GM23338 (cell line): ENCODE measurements at regions not wholly inside any gene's neighbourhood (a gene's known extent, or its start where the extent isn't known, plus 50 kb on each side); places are given as distances from the start of the nearest gene placed in this dataset.

Experiments used
- ATAC-seq: fragments of 200-7000 bp; cut with Tn5 transposase; 3 replicates; pipeline ENCODE4 v1.9.1; 2020
- DNase-seq: peaks from one replicate; pipeline ENCODE4 v3.0.0-alpha.2; 2015; ENCODE audit warnings: low spot score
- H2AFZ ChIP-seq: fragments of 200-600 bp; sonication (generic); 2 replicates; pipeline ENCODE4 v1.8.0; 2016; ENCODE audit warnings: antibody characterized with exemption, mild to moderate bottlenecking, moderate library complexity
- H3F3A ChIP-seq: fragments of 200-600 bp; sonication (generic); replicated peaks from 2 replicates; pipeline ENCODE4 v1.8.0; 2017; ENCODE audit warnings: antibody characterized with exemption, mixed run types, low read depth
- H3K27ac ChIP-seq: fragments of 200-600 bp; sonication (generic); 2 replicates; pipeline ENCODE4 v1.6.1; 2016; ENCODE audit warnings: low read depth
- H3K27me3 ChIP-seq: fragments of 200-600 bp; sonication (generic); 2 replicates; pipeline ENCODE4 v1.8.0; 2016; ENCODE audit warnings: mild to moderate bottlenecking, mixed run types, moderate library complexity; ENCODE audit not compliant: insufficient read depth
- H3K36me3 ChIP-seq: fragments of 200-600 bp; sonication (generic); 2 replicates; pipeline ENCODE4 v1.8.0; 2016; ENCODE audit warnings: mild to moderate bottlenecking; ENCODE audit not compliant: insufficient read depth
- H3K4me1 ChIP-seq: fragments of 200-600 bp; sonication (generic); 2 replicates; pipeline ENCODE4 v1.8.0; 2016; ENCODE audit warnings: mild to moderate bottlenecking, moderate library complexity; ENCODE audit not compliant: insufficient read depth
- H3K4me2 ChIP-seq: fragments of 200-600 bp; sonication (generic); 2 replicates; pipeline ENCODE4 v1.7.1; 2017; ENCODE audit warnings: mixed run types
- H3K4me3 ChIP-seq: fragments of 200-600 bp; sonication (generic); 2 replicates; pipeline ENCODE4 v1.6.1; 2016; ENCODE audit warnings: mixed run types
- H3K79me2 ChIP-seq: fragments of 200-600 bp; sonication (generic); replicated peaks from 2 replicates; pipeline ENCODE4 v1.8.0; 2017; ENCODE audit warnings: mild to moderate bottlenecking; ENCODE audit not compliant: insufficient read depth
- H3K9me2 ChIP-seq: fragments of 200-600 bp; sonication (generic); 2 replicates; pipeline ENCODE4 v1.8.0; 2017; ENCODE audit not compliant: insufficient read depth
- H4K20me1 ChIP-seq: fragments of 200-600 bp; sonication (generic); replicated peaks from 2 replicates; pipeline ENCODE4 v1.8.0; 2017; ENCODE audit warnings: mild to moderate bottlenecking; ENCODE audit not compliant: insufficient read depth
- H3K27ac Mint-ChIP-seq: 2 replicates; pipeline ENCODE4 v1.8.0; 2020; ENCODE audit warnings: inconsistent platforms, mild to moderate bottlenecking, moderate library complexity, mixed read lengths
- H3K27me3 Mint-ChIP-seq: 3 replicates; pipeline ENCODE4 v1.8.0; 2022; ENCODE audit warnings: low read depth, mild to moderate bottlenecking, moderate library complexity, mixed read lengths, inconsistent platforms; ENCODE audit not compliant: insufficient read depth, poor library complexity
- H3K36me3 Mint-ChIP-seq: 3 replicates; pipeline ENCODE4 v1.8.0; 2021; ENCODE audit warnings: low read depth, mild to moderate bottlenecking, inconsistent platforms, moderate library complexity, mixed read lengths
- H3K4me1 Mint-ChIP-seq: 3 replicates; pipeline ENCODE4 v1.8.0; 2020; ENCODE audit warnings: mild to moderate bottlenecking, inconsistent platforms, mixed read lengths
- H3K4me3 Mint-ChIP-seq: 3 replicates; pipeline ENCODE4 v1.8.0; 2021; ENCODE audit warnings: moderate library complexity, mild to moderate bottlenecking, inconsistent platforms, mixed read lengths
- H3K9me3 Mint-ChIP-seq: 3 replicates; pipeline ENCODE4 v1.8.0; 2020; ENCODE audit warnings: moderate library complexity, mild to moderate bottlenecking, inconsistent platforms, mixed read lengths
- CREB1 ChIP-seq: fragments of 250-450 bp; sonication (Bioruptor Pico); IDR thresholded peaks from 2 replicates; pipeline ENCODE4 v1.5.0; 2020; ENCODE audit warnings: low read depth, mild to moderate bottlenecking, moderate library complexity
- EZH2 ChIP-seq: fragments of 200-600 bp; sonication (generic); IDR thresholded peaks from one replicate; pipeline ENCODE4 v1.8.0; 2017; ENCODE audit warnings: antibody characterized with exemption, mild to moderate bottlenecking, low read depth; ENCODE audit not compliant: unreplicated experiment
- EZH2phosphoT487 ChIP-seq: fragments of 200-600 bp; sonication (generic); IDR thresholded peaks from one replicate; pipeline ENCODE4 v1.8.1; 2018; ENCODE audit warnings: antibody characterized with exemption; ENCODE audit not compliant: unreplicated experiment
- JUNB ChIP-seq: IDR thresholded peaks from one replicate; pipeline ENCODE4 v1.6.1; 2016; ENCODE audit warnings: antibody characterized with exemption; ENCODE audit not compliant: unreplicated experiment
- NANOG ChIP-seq: IDR thresholded peaks from 2 replicates; pipeline ENCODE4 v1.6.1; 2016; ENCODE audit warnings: antibody characterized with exemption, borderline replicate concordance
- POLR2AphosphoS5 ChIP-seq: IDR thresholded peaks from 2 replicates; pipeline ENCODE4 v1.6.1; 2016; ENCODE audit warnings: antibody characterized with exemption, low read depth
- STAT1 ChIP-seq: IDR thresholded peaks from one replicate; pipeline ENCODE4 v1.6.1; 2016; ENCODE audit warnings: antibody characterized with exemption; ENCODE audit not compliant: unreplicated experiment
- ZNF114 ChIP-seq: fragments of 250-450 bp; sonication (Bioruptor Pico); IDR thresholded peaks from 2 replicates; pipeline ENCODE4 v1.5.0; 2020; ENCODE audit warnings: mild to moderate bottlenecking, moderate library complexity
- ZNF331 ChIP-seq: fragments of 250-450 bp; sonication (Bioruptor Pico); IDR thresholded peaks from 2 replicates; pipeline ENCODE4 v1.5.0; 2020; ENCODE audit warnings: low read depth, mild to moderate bottlenecking, moderate library complexity
- TF ChIP-seq, protein P1 (sequence below): IDR thresholded peaks from 2 replicates; pipeline ENCODE4 v1.6.1; 2016; ENCODE audit warnings: antibody characterized with exemption
- TF ChIP-seq, protein P2 (sequence below): fragments of 250-450 bp; sonication (Bioruptor Pico); IDR thresholded peaks from 2 replicates; pipeline ENCODE4 v1.5.0; 2020; ENCODE audit warnings: mild to moderate bottlenecking, moderate library complexity
- TF ChIP-seq, protein P3 (sequence below): IDR thresholded peaks from one replicate; pipeline ENCODE4 v1.6.1; 2018; ENCODE audit warnings: antibody characterized with exemption; ENCODE audit not compliant: unreplicated experiment
- TF ChIP-seq, protein P4 (sequence below), 2 experiments: fragments of 200-600 bp in 1 of 2; sonication (generic) in 1 of 2; conservative IDR thresholded peaks; 2 replicates each; pipeline versions ENCODE4 v1.5.1 to v1.6.1; 2016 to 2017; ENCODE audit warnings: antibody characterized with exemption in 2 of 2, low read depth in 2 of 2, mild to moderate bottlenecking in 2 of 2, moderate library complexity in 1 of 2

DNA sequence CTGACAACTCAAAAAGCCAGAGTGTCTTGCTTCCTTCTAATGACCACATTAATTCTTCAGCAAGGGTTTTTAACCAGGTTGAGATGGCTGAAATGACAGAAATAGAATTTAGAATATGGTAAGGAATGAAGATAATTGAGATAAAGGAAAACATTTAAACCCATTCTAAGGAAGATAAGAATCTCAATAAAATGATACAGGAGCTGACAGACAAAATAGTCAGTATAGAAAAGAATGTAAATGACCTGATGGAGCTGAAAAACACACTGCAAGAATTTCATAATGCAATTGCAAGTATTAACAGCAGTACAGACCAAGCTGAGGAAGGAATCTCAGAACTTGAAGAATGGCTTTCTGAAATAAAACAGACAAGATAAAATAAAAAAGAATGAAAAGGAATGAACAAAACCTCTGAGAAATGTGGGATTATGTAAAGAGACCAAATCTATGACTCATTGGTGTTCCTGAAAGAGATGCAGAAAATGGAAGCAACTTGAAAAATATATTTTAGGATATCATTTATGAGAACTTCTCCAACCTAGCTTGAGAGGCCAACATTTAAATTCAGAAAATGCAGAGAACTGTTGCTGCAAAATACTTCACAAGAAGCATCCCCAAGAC lies 87.1 kb downstream of the SAMD9 start:
- peaks cover 12% of the 10 kb centered on the region; the same call in 2 of the 3 replicates for H3K9me3 Mint-ChIP-seq
- Histone ChIP-seq H3K36me3 (no peaks in the 10 kb centered on the region), H4K20me1 (no peaks in the 10 kb centered on the region), H3K27ac (no peak overlapping the region), H3K9me2 (no peaks in the 10 kb centered on the region; the same call in 1 of the 2 replicates), H2AFZ (no peak overlapping the region), H3K4me3 (no peak overlapping the region), H3K4me2 (no peak overlapping the region), H3F3A (no peaks in the 10 kb centered on the region), H3K79me2 (no peaks in the 10 kb centered on the region), H3K27me3 (no peaks in the 10 kb centered on the region), H3K4me1 (no peaks in the 10 kb centered on the region)
- no peak overlapping the region for H3K27ac Mint-ChIP-seq
- H3K36me3 Mint-ChIP-seq: no peaks in the 10 kb centered on the region
- TF ChIP-seq, protein P1, sequence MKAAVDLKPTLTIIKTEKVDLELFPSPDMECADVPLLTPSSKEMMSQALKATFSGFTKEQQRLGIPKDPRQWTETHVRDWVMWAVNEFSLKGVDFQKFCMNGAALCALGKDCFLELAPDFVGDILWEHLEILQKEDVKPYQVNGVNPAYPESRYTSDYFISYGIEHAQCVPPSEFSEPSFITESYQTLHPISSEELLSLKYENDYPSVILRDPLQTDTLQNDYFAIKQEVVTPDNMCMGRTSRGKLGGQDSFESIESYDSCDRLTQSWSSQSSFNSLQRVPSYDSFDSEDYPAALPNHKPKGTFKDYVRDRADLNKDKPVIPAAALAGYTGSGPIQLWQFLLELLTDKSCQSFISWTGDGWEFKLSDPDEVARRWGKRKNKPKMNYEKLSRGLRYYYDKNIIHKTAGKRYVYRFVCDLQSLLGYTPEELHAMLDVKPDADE: no peak
- TF ChIP-seq JUNB (no peak), ZNF331 (CRISPR knock-in tag) (no peak), EZH2 (no peak), EZH2phosphoT487 (no peak), STAT1 (no peak), CREB1 (CRISPR knock-in tag) (no peak), POLR2AphosphoS5 (no peak), NANOG (no peak), ZNF114 (no peak)
- TF ChIP-seq, protein P2, sequence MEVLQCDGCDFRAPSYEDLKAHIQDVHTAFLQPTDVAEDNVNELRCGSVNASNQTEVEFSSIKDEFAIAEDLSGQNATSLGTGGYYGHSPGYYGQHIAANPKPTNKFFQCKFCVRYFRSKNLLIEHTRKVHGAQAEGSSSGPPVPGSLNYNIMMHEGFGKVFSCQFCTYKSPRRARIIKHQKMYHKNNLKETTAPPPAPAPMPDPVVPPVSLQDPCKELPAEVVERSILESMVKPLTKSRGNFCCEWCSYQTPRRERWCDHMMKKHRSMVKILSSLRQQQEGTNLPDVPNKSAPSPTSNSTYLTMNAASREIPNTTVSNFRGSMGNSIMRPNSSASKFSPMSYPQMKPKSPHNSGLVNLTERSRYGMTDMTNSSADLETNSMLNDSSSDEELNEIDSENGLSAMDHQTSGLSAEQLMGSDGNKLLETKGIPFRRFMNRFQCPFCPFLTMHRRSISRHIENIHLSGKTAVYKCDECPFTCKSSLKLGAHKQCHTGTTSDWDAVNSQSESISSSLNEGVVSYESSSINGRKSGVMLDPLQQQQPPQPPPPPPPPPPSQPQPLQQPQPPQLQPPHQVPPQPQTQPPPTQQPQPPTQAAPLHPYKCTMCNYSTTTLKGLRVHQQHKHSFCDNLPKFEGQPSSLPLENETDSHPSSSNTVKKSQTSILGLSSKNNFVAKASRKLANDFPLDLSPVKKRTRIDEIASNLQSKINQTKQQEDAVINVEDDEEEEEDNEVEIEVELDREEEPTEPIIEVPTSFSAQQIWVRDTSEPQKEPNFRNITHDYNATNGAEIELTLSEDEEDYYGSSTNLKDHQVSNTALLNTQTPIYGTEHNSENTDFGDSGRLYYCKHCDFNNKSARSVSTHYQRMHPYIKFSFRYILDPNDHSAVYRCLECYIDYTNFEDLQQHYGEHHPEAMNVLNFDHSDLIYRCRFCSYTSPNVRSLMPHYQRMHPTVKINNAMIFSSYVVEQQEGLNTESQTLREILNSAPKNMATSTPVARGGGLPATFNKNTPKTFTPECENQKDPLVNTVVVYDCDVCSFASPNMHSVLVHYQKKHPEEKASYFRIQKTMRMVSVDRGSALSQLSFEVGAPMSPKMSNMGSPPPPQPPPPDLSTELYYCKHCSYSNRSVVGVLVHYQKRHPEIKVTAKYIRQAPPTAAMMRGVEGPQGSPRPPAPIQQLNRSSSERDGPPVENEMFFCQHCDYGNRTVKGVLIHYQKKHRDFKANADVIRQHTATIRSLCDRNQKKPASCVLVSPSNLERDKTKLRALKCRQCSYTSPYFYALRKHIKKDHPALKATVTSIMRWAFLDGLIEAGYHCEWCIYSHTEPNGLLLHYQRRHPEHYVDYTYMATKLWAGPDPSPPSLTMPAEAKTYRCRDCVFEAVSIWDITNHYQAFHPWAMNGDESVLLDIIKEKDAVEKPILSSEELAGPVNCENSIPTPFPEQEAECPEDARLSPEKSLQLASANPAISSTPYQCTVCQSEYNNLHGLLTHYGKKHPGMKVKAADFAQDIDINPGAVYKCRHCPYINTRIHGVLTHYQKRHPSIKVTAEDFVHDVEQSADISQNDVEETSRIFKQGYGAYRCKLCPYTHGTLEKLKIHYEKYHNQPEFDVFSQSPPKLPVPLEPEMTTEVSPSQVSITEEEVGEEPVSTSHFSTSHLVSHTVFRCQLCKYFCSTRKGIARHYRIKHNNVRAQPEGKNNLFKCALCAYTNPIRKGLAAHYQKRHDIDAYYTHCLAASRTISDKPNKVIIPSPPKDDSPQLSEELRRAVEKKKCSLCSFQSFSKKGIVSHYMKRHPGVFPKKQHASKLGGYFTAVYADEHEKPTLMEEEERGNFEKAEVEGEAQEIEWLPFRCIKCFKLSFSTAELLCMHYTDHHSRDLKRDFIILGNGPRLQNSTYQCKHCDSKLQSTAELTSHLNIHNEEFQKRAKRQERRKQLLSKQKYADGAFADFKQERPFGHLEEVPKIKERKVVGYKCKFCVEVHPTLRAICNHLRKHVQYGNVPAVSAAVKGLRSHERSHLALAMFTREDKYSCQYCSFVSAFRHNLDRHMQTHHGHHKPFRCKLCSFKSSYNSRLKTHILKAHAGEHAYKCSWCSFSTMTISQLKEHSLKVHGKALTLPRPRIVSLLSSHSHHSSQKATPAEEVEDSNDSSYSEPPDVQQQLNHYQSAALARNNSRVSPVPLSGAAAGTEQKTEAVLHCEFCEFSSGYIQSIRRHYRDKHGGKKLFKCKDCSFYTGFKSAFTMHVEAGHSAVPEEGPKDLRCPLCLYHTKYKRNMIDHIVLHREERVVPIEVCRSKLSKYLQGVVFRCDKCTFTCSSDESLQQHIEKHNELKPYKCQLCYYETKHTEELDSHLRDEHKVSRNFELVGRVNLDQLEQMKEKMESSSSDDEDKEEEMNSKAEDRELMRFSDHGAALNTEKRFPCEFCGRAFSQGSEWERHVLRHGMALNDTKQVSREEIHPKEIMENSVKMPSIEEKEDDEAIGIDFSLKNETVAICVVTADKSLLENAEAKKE (CRISPR knock-in tag): no peak
- TF ChIP-seq, protein P3, sequence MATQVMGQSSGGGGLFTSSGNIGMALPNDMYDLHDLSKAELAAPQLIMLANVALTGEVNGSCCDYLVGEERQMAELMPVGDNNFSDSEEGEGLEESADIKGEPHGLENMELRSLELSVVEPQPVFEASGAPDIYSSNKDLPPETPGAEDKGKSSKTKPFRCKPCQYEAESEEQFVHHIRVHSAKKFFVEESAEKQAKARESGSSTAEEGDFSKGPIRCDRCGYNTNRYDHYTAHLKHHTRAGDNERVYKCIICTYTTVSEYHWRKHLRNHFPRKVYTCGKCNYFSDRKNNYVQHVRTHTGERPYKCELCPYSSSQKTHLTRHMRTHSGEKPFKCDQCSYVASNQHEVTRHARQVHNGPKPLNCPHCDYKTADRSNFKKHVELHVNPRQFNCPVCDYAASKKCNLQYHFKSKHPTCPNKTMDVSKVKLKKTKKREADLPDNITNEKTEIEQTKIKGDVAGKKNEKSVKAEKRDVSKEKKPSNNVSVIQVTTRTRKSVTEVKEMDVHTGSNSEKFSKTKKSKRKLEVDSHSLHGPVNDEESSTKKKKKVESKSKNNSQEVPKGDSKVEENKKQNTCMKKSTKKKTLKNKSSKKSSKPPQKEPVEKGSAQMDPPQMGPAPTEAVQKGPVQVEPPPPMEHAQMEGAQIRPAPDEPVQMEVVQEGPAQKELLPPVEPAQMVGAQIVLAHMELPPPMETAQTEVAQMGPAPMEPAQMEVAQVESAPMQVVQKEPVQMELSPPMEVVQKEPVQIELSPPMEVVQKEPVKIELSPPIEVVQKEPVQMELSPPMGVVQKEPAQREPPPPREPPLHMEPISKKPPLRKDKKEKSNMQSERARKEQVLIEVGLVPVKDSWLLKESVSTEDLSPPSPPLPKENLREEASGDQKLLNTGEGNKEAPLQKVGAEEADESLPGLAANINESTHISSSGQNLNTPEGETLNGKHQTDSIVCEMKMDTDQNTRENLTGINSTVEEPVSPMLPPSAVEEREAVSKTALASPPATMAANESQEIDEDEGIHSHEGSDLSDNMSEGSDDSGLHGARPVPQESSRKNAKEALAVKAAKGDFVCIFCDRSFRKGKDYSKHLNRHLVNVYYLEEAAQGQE: no peak
- TF ChIP-seq, protein P4, sequence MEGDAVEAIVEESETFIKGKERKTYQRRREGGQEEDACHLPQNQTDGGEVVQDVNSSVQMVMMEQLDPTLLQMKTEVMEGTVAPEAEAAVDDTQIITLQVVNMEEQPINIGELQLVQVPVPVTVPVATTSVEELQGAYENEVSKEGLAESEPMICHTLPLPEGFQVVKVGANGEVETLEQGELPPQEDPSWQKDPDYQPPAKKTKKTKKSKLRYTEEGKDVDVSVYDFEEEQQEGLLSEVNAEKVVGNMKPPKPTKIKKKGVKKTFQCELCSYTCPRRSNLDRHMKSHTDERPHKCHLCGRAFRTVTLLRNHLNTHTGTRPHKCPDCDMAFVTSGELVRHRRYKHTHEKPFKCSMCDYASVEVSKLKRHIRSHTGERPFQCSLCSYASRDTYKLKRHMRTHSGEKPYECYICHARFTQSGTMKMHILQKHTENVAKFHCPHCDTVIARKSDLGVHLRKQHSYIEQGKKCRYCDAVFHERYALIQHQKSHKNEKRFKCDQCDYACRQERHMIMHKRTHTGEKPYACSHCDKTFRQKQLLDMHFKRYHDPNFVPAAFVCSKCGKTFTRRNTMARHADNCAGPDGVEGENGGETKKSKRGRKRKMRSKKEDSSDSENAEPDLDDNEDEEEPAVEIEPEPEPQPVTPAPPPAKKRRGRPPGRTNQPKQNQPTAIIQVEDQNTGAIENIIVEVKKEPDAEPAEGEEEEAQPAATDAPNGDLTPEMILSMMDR (conservative IDR thresholded peaks at IDR 0.05; ENCODE audit: low read depth in 2 of 2): no peak
- H3K4me1 Mint-ChIP-seq: no peaks in the 10 kb centered on the region
- H3K27me3 Mint-ChIP-seq: peaks cover 2% of the 10 kb centered on the region
- no peak for ATAC-seq
- no peak for DNase-seq
- H3K4me3 Mint-ChIP-seq: no peak overlapping the region
